ENCODE measurements at regions not wholly inside any gene's neighbourhood (a gene's known extent, or its start where the extent isn't known, plus 50 kb on each side); places are given as distances from the start of the nearest gene placed in this dataset.

- ChIA-PET CTCF (interaction anchor here (1.2 kb wide), 1 partner anchor 114 kb away, joined by 4 read pairs; no protein-coding TSS in a partner anchor), POLR2A (no interaction called here)
These were observed 101.8 kb downstream of the CYP26A1 start for GRCh38 chr10:93175490-93175889.

DNA sequence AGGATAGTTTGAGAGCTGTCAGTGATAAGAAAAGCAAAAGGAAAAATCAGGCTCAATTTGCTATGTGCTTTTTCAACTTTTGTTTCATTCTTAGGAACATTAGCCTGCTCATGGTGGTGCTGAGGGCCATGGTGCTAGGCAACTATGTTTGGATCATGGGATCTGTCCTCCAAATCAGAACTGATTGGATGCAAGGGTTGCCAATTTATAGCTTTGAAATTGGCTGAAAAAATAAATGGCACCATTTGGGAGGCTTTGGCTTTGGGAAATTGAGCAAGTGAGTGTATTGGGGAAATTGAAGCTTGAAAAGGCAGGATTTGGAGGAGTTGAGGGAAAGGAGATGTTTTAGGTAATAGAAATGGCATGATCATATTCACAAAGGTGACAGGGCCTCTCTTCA lies 103.8 kb downstream of the CYP26A1 start:
- CTCF ChIA-PET, result no interaction called here
- POLR2A ChIA-PET, result no interaction called here

- CTCF ChIA-PET, result interaction anchor here (0.5 kb wide), 1 partner anchor 845 kb away, joined by 5 read pairs; no protein-coding TSS in a partner anchor
- POLR2A ChIA-PET, result no interaction called here
These were observed 104.5 kb downstream of the CYP26A1 start for GRCh38 chr10:93178226-93178625.

GRCh38 chr10:93180482-93180931 lies 106.8 kb downstream of the CYP26A1 start:
- ChIA-PET POLR2A (no interaction called here), CTCF (no interaction called here)

DNA sequence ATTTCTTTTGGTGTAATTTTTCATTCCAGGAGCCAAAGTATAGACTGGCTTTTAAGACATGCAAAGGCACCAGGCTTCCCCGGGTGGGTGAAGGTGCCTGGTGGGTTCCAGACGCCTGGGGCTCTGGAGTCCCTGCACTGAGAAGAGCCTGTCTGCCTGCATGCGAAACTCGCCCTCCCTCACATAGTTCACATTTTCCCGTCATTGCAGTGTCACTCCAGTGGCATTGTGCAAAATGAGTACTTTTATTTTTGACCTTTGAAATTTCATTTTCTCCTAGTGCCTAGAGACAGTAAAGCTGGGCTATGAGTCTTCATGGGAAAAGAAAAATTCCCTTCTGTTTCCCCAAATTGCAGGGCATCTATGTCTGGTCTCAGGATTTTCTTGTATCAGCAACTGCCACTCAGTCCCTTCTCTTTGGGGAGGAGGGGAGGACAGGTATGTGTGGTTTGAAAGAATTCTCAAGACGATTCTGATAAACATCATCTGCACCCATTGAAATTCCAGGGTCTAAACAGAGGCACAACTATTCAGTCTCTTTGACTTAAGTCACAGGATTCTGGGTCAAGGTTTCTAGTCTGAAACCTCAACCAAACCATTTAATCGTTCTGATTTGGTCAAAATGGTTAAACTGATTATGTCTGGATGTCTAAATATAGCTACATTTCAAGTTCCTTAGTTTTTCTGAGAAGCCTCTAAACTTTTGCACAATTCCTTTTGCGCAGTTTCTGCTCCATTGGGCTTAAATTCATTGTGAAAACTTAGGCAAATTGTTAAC lies 107.8 kb downstream of the CYP26A1 start:
- POLR2A ChIA-PET, result no interaction called here
- CTCF ChIA-PET, result no interaction called here

DNA sequence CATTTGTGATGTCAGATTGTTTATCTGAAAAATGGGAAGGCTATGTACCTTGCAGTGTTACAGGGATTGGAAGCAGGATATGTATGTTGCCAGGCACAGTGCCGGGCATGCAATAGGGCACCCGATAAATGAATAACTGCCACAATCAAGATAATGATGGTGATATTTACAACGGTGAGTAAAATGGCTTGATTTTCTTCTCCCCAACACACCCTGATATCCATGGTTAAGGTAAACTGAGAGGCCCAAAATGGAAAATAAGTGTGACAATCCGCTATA lies 108.3 kb downstream of the CYP26A1 start:
- ChIA-PET POLR2A (no interaction called here), CTCF (no interaction called here)

GRCh38 chr10:93182790-93183189 lies 109.1 kb downstream of the CYP26A1 start:
- ChIA-PET CTCF (no interaction called here), POLR2A (no interaction called here)

DNA sequence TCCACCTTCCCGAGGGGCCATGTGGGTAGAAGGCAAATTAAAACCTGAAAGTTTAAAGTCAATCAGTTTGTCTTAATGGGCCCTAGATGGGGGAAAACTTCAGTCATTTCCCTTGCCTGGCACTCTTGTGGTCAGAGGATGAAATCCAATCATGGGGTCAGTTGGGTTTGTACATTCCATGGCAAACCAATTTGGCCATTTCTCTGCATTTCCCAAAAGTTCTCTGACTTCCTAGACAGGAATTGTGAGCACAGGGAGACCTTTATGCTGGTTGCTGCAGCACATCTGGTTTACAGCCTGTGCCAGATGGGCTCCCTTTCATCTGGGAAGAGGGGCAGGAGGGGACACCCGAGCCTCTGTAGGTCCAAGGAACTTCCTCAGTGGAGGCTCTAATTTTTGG lies 113.0 kb downstream of the CYP26A1 start:
- ChIA-PET POLR2A (no interaction called here), CTCF (no interaction called here)

DNA sequence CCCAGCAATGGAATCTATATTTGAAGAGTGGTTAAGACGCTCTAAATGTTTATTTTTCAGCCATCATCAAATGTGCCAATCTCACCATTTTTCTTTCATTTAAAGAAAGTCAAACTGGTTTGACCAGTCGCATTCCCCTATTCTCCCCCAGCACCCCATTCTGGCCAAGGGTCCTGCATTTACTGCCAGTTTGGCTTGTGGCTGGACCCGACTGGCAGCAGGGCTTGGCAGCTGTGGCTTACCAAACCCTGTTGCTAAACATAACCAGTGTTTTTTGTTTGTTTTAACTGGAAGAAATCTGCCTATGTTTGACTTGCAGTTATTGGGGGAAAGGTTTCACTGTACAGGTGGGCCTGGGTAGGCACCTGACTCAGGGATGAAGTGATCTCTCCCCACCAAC lies 116.3 kb downstream of the CYP26A1 start:
- POLR2A ChIA-PET, result no interaction called here

GRCh38 chr10:93190372-93190771 lies 116.7 kb downstream of the CYP26A1 start:
- ChIA-PET CTCF (no interaction called here), POLR2A (no interaction called here)

More for the DNA sequence above, 116.3 kb downstream of the CYP26A1 start:
- CTCF ChIA-PET, result no interaction called here

DNA sequence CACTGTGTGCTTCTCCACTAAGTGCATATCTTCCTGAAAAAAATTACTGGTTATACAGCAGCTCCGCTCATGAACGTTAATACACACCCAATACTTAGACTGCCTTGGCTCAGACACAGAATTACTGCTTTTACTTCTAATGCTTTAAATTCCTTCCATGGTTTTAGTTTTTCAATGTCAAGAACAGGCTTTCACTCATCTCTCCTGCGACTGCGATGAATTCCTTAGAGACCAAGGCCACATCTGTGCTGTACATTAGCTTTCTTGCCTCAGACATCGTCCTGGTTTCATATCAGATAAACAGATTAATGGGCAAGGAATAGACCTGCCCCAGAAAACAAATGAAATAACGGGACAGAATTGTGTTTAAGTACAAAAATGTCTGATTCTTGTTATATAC lies 120.2 kb downstream of the CYP26A1 start:
- POLR2A ChIA-PET, result no interaction called here

DNA sequence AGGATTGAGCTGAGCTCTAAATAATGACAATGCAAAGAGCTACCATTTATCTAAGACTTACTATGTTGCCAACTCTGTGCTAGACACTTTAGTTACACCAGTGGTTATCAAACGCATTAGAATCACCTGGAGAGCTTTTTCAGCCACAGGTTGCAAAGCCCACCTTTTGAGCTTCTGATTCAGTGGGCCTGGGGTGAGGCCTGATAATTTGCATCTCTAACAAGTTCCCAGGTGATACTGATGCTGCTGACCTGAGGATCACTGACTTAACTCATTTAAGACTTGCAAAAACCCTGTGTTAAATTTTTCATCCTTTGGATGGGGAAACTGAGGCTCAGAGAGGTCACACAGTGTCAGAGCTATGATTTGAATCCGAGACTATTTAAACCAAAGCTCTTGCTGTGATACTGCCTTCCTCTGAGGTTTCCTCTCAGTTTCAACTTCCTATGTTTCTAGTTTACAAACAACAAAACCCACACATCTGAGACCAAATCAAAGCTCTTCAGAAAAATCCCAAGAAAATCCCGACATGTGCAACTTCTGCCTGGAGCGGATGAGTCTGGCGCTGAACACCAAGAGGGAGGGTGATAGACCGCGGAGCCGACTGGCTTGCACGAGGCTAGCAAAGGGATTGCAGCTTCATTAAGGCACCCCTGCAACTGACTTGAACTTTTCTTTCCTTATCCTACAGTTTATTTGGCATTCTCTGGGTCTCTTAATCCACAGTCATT lies 124.9 kb downstream of the CYP26A1 start:
- CTCF ChIA-PET, result no interaction called here

More for the DNA sequence above, 120.2 kb downstream of the CYP26A1 start:
- CTCF ChIA-PET, result no interaction called here

GRCh38 chr10:93199191-93199751 lies 125.6 kb downstream of the CYP26A1 start:
- ChIA-PET CTCF (no interaction called here), POLR2A (no interaction called here)

More for the DNA sequence above, 124.9 kb downstream of the CYP26A1 start:
- POLR2A ChIA-PET, result no interaction called here

DNA sequence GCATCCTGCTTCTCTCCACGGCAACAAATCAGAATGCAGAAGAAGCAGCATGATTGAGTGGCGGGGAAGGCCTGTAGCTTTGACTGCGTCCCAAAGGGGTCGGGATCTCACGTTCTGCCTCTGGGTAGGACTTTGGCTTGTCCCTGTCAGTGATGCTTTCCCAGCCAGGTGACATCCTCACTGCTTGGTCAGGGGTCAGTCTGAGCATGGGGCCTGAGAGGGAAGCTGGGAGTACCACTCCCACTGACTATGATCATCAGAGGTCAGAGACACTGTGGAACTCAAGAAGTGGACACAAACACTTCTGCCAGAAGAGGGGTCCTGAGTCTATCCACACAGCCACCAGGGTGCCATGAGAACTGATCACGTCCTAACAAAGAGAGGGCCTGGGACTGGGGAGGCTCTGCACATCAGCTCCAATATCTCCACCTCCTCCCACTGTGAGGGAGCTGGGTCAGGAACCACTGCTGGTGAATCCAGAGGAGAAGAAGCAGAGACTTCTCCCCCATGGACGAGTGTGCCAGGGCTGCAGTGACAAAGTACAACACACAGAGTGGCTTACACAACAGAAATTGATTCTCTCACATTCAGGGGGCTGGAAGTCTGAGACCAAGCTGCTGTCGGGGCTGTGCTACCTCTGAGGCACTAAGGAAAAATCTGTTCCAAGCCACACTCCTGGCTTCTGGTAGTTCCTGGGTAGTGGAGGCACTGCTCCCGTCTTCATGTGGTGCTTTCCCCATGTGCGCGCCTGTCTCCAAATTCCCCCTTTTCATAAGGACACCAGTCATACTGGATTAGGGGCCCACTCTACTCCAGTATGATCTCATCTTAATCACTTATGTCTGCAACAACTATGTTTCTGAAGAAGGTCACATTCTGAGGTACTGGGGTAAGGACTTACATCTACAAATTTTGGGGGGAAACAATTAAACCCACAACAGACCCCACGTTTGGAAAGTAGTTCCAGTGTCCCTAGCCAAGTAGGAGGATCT lies 131.1 kb downstream of the CYP26A1 start:
- ChIA-PET CTCF (no interaction called here), POLR2A (no interaction called here)

- ChIA-PET CTCF (no interaction called here), POLR2A (no interaction called here)
These were observed 133.0 kb downstream of the CYP26A1 start for GRCh38 chr10:93206652-93207051.

- POLR2A ChIA-PET, result no interaction called here
- CTCF ChIA-PET, result no interaction called here
These were observed 135.2 kb downstream of the CYP26A1 start for GRCh38 chr10:93208717-93209464.

- POLR2A ChIA-PET, result no interaction called here
- CTCF ChIA-PET, result no interaction called here
These were observed 138.3 kb downstream of the CYP26A1 start for GRCh38 chr10:93211991-93212390.

GRCh38 chr10:93215312-93215711 lies 141.6 kb downstream of the CYP26A1 start:
- CTCF ChIA-PET, result no interaction called here
- POLR2A ChIA-PET, result no interaction called here

DNA sequence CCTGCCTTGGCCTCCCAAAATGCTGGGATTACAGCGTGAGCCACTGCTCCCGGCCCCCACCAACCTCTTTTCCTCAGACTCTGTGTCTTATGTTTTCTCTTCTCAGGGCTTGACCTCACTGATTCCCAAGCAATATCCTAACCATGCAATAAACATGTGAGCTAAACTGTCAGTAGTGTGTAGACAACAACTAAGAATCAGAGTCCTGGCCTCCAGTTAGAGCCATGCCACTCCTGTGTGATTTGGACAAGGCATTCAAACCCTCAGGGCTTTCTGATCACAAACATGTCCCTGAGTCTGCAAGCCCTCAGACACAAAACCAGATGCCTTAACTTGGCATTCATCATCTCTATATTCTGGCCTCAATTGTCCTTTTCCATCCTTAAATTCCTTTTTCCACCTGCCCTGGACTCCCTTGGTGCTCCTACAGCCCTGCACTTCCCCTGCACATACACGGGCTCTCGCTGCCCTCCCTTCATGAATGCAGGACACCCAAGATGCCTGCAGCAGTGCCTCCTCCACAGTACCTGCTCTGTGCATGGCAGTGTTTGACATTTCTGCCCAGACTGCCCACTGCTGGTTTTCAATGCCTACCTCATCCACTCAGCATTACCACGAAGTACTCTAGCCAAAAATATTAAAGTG lies 142.8 kb downstream of the CYP26A1 start:
- POLR2A ChIA-PET, result no interaction called here
- CTCF ChIA-PET, result no interaction called here
